HG03039 (cell line): ENCODE measurements at regions not wholly inside any gene's neighbourhood (a gene's known extent, or its start where the extent isn't known, plus 50 kb on each side); places are given as distances from the start of the nearest gene placed in this dataset.

Source experiments
- ATAC-seq: cut with Tn5 transposase; IDR thresholded peaks from one replicate; pipeline ENCODE4 v1.9.1; 2021; ENCODE audit warnings: mild to moderate bottlenecking, moderate library complexity; ENCODE audit not compliant: unreplicated experiment

DNA sequence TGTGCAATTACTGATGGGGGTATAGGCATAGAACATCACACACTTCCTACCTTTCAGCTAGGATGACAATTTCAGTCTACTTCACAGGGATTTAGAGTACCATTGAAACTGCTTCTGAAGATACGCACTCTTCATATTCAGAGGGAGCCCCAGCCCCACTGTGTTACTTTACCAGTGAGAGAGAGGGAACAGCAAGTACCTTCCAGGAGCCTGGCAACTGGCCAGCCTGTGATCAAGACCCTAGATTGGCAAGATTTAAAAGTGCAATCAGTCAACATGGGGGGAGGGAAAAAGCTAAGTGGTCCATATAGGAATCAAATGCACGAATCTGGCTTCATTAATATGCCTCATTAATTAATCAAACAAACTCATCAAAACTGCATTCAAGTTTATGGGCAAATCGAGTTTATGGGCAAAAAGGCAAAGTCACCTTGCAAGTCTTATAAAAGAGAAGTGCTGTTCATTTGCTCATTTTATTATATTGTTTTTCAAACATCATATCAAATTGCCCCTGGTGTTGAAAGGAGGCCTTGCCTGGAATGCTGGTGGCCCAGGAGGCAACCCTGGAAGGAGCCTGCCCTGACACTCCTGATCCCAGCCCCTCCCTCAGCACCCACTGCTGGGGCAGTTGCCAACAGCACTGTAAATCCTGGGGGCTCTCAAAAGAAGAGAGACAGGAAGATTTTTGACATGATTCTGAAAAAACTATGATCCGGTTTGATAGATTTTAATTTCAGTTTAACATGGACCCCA, 184.9 kb upstream of the DPT start:
- ATAC-seq, result no peak

DNA sequence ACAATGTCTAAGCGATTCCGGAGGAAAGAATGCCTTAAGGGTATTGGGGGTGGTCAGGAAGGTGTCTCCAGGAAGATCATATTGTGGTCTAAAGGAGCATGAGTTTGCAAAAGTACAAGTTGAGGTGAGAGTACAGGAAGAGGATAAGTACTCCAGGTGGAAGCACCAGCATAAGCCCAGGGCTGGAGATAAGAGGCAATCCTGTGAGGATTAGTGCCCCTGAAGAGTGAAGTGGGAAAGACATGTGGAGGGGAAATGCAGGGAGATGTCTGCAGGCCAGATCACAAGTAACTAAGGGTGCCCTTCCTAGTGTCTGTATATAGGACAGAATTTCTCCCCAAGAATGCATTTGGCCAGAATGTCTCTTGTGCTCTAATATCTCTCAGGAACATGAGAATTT, 188.3 kb upstream of the DPT start:
- no peak for ATAC-seq

GRCh38 chr1:168917796-168918195, 188.7 kb upstream of the ATP1B1 start:
- no peak for ATAC-seq

- no peak for ATAC-seq
Observed at GRCh38 chr1:168918860-168919741, 187.4 kb upstream of the ATP1B1 start.

DNA sequence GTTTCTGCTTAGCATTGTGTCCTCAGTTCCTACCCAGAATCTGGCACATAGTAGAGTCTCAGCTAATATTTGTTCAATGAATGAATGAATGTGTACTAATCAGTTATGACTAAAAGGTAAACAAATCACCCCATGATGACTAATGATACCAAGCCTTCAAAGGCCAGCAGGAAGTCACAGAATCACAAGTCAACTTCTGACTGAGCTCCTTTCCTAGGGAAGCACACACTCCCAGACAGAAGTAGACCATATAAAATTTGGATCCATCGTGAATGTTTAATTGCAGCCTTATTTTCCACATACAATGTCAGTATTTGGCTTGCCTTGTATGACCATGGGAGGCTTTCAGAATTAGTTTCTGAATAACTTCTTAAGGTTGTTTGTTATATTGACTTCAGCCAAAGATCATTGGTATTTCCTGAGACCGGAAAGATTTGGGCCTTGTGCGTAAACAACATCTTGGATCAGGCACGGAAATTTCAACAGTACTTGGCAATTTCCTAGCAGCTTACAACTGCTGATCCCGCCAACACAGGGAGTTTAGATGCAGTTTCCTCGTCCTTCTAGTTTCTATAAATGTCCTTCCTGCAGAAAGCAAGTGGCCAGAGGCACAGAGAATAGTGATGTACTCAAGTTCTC, 185.9 kb upstream of the ATP1B1 start:
- no peak for ATAC-seq

- no peak for ATAC-seq
Observed at GRCh38 chr1:168921629-168922028, 184.9 kb upstream of the ATP1B1 start.

- no peak for ATAC-seq
Observed at GRCh38 chr1:168923521-168924136, 182.9 kb upstream of the ATP1B1 start.

GRCh38 chr1:168924976-168925375, 181.5 kb upstream of the ATP1B1 start:
- ATAC-seq, result no peak

- no peak for ATAC-seq
Observed at GRCh38 chr1:168926236-168926635, 180.3 kb upstream of the ATP1B1 start.

DNA sequence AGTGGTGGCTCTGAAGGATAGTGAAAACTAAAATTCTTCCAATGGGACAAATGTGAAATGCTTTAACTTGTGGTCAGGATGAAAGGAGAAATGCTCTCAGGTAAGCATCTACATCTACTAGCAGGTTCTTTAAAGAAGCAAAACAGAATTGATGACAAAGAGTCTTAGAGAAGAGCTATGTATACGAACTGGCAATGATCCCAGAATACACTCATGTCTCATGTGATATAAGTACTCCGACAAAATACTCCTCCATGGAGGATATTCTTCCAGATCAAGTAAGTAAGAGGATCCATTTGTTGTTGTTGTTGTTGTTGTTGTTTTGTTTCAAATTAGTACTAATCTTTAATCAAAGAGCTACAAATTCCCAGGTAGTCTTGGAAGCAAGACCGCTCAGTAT, 174.0 kb upstream of the ATP1B1 start:
- no peak for ATAC-seq

DNA sequence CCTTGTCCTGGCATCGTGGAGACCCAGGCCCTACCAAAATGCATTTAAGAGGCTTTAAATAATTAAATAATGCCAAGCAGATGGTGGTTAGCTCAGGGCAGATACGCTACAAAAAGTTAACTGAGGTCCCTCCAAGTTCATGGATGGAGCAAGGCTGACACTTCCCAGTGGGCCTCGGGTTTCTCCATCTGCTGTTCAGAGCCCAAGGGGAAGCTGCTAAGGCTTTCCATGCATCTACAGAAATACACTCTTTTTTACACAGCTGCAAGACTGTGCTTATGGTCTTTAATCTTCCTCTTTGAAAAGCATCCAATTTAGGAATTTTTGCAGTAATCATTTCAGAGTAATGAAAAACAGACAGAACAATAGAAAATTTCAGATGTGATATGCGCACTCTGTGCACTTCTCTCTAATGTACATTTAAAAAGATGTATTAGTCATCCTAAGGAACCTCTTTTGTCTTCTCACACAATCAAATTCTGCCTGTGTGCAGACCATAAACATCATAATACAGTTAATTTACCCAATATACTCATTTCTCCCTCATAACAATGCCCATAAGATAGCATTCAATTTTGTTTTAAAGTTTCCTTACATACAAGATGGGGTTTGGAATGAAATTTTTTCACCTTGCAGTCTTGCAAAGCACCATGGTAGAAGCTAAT, 173.2 kb upstream of the ATP1B1 start:
- no peak for ATAC-seq

DNA sequence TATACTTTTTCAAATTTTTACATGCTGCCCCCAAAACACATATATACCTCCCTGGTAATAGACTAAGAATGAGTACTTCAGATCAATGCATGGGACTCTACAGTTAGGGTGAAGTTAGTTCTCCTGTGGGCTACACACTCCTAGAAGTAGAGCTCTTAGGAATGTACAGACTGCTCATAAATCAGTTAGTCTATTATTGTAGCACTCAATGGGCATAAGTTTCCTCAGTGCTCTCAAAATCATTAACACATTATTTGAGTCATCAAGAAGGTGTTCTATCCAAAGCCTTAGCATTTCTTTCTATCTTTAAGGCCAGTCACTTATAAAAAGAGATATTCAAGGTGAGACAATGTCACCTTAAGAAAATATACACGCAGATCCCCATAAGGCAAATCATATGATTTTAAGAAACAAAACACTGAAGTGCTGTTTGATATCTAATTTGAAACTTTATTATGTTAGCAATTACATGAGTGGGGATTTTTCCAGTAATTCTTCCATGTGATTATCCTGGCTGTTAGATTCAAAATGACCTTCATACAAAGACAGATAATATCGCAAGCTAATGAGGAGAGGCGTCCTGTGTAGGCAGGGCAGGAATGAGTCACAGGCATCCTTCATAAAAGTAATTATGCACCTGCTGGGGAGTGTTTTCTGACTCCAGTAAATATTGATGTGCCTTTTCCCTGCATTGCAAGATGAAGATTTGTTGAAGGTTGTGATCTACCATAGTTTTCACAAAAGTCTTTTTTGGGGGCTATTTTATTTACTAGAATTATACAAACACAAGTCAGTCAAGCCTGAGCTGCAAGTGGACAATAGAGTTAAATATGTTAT, 167.2 kb upstream of the ATP1B1 start:
- ATAC-seq, result no peak

- ATAC-seq, result no peak
Observed at GRCh38 chr1:168939947-168940223, 166.6 kb upstream of the ATP1B1 start.

- no peak for ATAC-seq
Observed at GRCh38 chr1:168941640-168942039, 164.8 kb upstream of the ATP1B1 start.

GRCh38 chr1:168942165-168942564, 164.3 kb upstream of the ATP1B1 start:
- no peak for ATAC-seq

- no peak for ATAC-seq
Observed at GRCh38 chr1:168945870-168946269, 160.6 kb upstream of the ATP1B1 start.

GRCh38 chr1:168947041-168947440, 159.4 kb upstream of the ATP1B1 start:
- ATAC-seq, result no peak

- ATAC-seq, result no peak
Observed at GRCh38 chr1:168949672-168950071, 156.8 kb upstream of the ATP1B1 start.

DNA sequence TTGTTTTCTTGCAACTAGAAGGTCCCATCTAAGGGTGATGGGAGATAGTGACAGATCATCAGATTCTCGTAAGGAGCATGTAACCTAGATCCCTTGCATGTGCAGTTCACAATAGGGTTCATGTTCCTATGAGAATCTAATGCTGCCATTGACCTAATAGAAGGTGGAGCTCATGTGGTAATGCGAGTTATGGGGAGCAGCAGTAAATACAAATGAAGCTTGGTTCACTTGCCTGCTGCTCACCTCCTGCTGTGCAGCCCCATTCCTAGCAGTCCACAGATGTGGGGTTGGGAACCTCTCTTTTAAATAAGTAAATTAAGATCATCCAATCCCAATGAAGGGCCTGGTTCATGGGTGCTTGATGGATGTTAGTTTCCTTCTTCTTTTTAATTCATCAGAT, 148.7 kb upstream of the ATP1B1 start:
- no peak for ATAC-seq
